ENCODE measurements at regions not wholly inside any gene's neighbourhood (a gene's known extent, or its start where the extent isn't known, plus 50 kb on each side); places are given as distances from the start of the nearest gene placed in this dataset.

DNA sequence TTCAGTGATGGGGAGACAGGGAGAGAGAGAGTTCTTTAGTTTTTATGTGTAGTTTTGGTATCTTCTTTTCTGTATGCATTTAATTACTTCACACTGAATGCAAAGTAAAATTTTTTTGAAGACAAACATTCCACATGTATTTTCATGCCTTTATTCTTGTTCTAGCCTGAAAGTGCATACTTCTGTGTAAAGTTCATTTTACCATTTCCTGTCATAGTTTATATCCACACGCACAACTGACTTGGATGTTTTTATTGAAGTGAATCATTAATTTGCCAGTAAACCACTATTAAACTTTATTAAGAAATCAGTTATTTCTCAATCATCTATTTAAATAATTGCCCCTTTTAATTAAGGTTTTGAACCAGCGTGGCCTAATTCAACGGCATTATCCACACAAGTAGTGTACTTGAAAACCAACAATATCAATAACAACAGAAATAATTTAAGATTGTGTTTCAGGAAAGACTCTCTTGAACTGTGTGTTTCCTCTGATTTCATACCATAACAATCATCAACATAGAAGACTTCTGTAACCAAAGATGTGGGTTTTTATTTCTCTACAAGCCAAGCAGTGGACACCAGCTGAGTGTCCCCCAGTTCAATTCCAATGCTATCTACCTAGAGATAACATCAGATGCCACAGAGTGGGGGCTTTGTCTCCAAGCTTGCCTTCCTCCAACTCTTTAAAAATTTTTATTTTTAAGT, 512.7 kb upstream of the JAG1 start:
- no peak for TF ChIP-seq TAF1 (IDR thresholded peaks at IDR 0.05; ENCODE audit: borderline replicate concordance, insufficient read depth, low read length)
- TF ChIP-seq POLR2AphosphoS5 (IDR thresholded peaks at IDR 0.05; ENCODE audit: low read depth, low read length): no peak
